Thoracic aorta (tissue), 2 donors: ENCODE measurements at regions not wholly inside any gene's neighbourhood (a gene's known extent, or its start where the extent isn't known, plus 50 kb on each side); places are given as distances from the start of the nearest gene placed in this dataset.

ENCODE experiments used
- ATAC-seq: fragments of 150-250 bp; one replicate; pipeline ENCODE4 v1.8.0; 2017; ENCODE audit warnings: low read depth; ENCODE audit not compliant: insufficient number of reproducible peaks, low FRiP score
- DNase-seq: peaks from one replicate; pipeline ENCODE4 v3.0.0-alpha.2; 2020; ENCODE audit warnings: low spot score
- H3K27ac ChIP-seq, 2 donors: fragments of 200-600 bp; sonication (generic); 1 replicate in 1 of 2; 2 replicates in 1 of 2; pipeline ENCODE4 v1.5.1; 2016; ENCODE audit warnings: mild to moderate bottlenecking in 2 of 2, moderate library complexity in 2 of 2
- H3K27me3 ChIP-seq: fragments of 200-600 bp; sonication (generic); replicated peaks from 2 replicates; pipeline ENCODE4 v1.6.0; 2016; ENCODE audit warnings: mild to moderate bottlenecking; ENCODE audit not compliant: insufficient read depth
- H3K36me3 ChIP-seq: fragments of 200-600 bp; sonication (generic); one replicate; pipeline ENCODE4 v1.5.1; 2016
- H3K4me1 ChIP-seq, 2 donors: fragments of 200-600 bp; sonication (generic); 1 replicate in 1 of 2; 2 replicates in 1 of 2; pipeline versions ENCODE4 v1.5.1 to v1.6.0; 2016; ENCODE audit warnings: low read depth in 2 of 2, mild to moderate bottlenecking in 1 of 2; ENCODE audit not compliant: control insufficient read depth in 1 of 2
- H3K4me3 ChIP-seq: fragments of 200-600 bp; sonication (generic); 2 replicates; pipeline ENCODE4 v1.5.1; 2016; ENCODE audit warnings: mild to moderate bottlenecking
- H3K9me3 ChIP-seq: fragments of 200-600 bp; sonication (generic); 2 replicates; pipeline ENCODE4 v1.5.1; 2016
- CTCF ChIP-seq: fragments of 200-600 bp; sonication (generic); IDR thresholded peaks from one replicate; pipeline ENCODE4 v1.5.1; 2019; ENCODE audit warnings: antibody characterized with exemption

DNA sequence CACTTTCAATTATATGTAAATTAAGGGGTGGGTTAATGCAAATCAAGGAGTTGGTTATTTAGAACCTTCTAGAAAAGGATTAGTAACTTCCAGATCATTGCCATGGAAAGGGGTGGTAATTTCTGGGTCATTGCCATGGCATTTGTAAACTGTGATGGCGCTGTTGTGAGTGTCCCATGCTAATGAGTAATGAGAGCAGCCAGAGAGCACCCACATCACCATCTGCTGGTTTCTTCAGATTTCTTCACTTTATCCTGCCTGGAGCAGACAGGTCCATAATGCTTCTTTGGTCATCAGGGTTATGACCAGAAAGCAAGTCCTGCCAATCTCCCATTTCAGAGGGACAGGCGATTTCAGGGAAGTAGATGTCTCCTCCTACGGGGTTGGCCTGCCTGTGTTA, 311.3 kb upstream of the CNR1 start:
- TF ChIP-seq CTCF: no peak
- H3K4me1 ChIP-seq: no peaks in the 10 kb centered on the region
- H3K36me3 ChIP-seq: no peaks in the 10 kb centered on the region
- ATAC-seq (no peak), DNase-seq (no peak)
- no peaks in the 10 kb centered on the region for H3K27me3 ChIP-seq
- H3K27ac ChIP-seq: no peak overlapping the region
- no peak overlapping the region for H3K4me3 ChIP-seq
- H3K9me3 ChIP-seq: no peaks in the 10 kb centered on the region

- ATAC-seq: no peak
- H3K27ac ChIP-seq: no peak overlapping the region
- H3K27me3 ChIP-seq: no peaks in the 10 kb centered on the region
- no peak for TF ChIP-seq CTCF
- no peaks in the 10 kb centered on the region for H3K36me3 ChIP-seq
- H3K9me3 ChIP-seq: no peaks in the 10 kb centered on the region
- no peaks in the 10 kb centered on the region for H3K4me1 ChIP-seq
- no peak for DNase-seq
- H3K4me3 ChIP-seq: no peak overlapping the region
These were observed 310.2 kb upstream of the CNR1 start for GRCh38 chr6:88476388-88476787.

DNA sequence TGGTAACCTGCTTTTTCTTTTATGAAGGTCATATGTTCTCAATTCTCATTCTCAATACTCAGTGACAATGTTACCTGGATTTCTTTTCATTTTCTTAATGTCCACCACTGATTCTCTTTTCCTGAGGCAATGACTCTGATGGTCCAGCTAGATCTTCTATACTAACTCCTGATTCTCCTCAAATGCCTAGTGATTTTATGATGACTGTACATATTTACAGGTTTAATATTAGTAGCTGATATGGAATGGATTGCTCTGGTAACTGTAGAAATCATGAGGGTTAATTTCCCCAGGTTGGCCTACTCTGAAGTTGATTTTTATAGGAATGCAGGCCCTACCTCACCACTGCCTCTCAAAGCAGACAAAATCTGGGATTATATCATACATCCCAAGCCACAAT, 308.6 kb upstream of the CNR1 start:
- Histone ChIP-seq H3K36me3 (no peaks in the 10 kb centered on the region), H3K27ac (no peak overlapping the region), H3K4me3 (no peak overlapping the region), H3K27me3 (no peaks in the 10 kb centered on the region), H3K9me3 (no peaks in the 10 kb centered on the region), H3K4me1 (no peaks in the 10 kb centered on the region)
- ATAC-seq: no peak
- TF ChIP-seq CTCF: no peak
- no peak for DNase-seq

GRCh38 chr6:88473589-88473988, 307.4 kb upstream of the CNR1 start:
- H3K27me3 ChIP-seq: no peaks in the 10 kb centered on the region
- H3K36me3 ChIP-seq: no peaks in the 10 kb centered on the region
- H3K27ac ChIP-seq: no peak overlapping the region
- no peak overlapping the region for H3K4me3 ChIP-seq
- ATAC-seq (no peak), DNase-seq (no peak)
- no peaks in the 10 kb centered on the region for H3K9me3 ChIP-seq
- no peak for TF ChIP-seq CTCF
- H3K4me1 ChIP-seq: no peaks in the 10 kb centered on the region

DNA sequence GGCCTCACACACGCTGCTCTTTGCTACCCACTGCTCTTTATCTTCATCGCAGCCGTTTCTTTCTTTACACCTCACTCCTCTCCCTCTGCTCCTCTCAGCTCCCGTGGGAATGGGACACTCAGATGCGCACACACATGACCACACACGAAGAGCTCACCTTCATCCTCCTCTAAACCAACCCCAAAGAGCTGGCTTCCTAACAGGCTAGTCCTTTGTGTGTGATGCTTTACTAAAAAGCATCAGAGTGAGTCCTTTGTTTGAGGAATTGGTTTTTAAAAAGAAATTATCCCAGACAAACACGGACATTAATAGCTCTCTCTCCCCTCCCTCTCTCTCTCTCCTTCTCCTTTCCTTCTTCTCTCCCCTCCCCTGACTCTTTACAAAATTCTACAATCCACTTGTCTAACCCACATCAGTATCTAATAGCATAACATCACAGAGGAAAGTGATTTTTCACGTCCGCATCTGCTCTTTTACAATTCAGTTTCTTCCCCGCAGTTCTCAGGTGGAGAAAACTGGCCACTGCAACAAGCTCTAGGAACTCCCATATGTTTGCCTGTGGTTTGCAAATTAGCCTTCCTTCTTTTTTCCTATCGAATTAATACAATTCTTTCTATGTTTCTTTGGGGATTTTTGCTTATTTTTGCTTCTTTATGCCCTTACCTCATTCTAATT, 306.8 kb upstream of the CNR1 start:
- H3K27me3 ChIP-seq: no peaks in the 10 kb centered on the region
- no peaks in the 10 kb centered on the region for H3K9me3 ChIP-seq
- no peak for ATAC-seq
- no peak for DNase-seq
- H3K4me1 ChIP-seq: no peaks in the 10 kb centered on the region
- TF ChIP-seq CTCF: no peak
- no peak overlapping the region for H3K27ac ChIP-seq
- H3K4me3 ChIP-seq: no peak overlapping the region
- H3K36me3 ChIP-seq: no peaks in the 10 kb centered on the region
